RWPE1 (cell line): ENCODE measurements at regions not wholly inside any gene's neighbourhood (a gene's known extent, or its start where the extent isn't known, plus 50 kb on each side); places are given as distances from the start of the nearest gene placed in this dataset.

ENCODE experiments used
- CTCF ChIA-PET: fragments of 350-600 bp; sonication (Branson Sonifier 250); formaldehyde crosslinking; extraction: SDS; loops from one replicate; lab custom pipeline; 2021; lab: Yijun Ruan, JAX
- POLR2A ChIA-PET: fragments of 400-600 bp; formaldehyde crosslinking; extraction: SDS; loops from one replicate; lab custom pipeline; 2020; ENCODE audit warnings: antibody characterized with exemption; ENCODE audit not compliant: low non-redundant PET; lab: Yijun Ruan, JAX
- DNase-seq: peaks from one replicate; pipeline ENCODE4 v3.0.0; 2012; ENCODE audit warnings: low spot score
- H3K27ac ChIP-seq: fragments of 450-650 bp; 2 replicates; pipeline ENCODE4 v1.5.1; 2017
- CTCF ChIP-seq: fragments of 450-650 bp; conservative IDR thresholded peaks from 2 replicates; pipeline ENCODE4 v1.5.1; 2017; ENCODE audit warnings: low read depth, mild to moderate bottlenecking

GRCh38 chr13:104105418-104106355, 1039.5 kb upstream of the SLC10A2 start:
- ChIA-PET POLR2A (no interaction called here), CTCF (interaction anchor here (0.6 to 0.7 kb wide), 3 partner anchors 35 to 219 kb away, joined by 3 read pairs; no protein-coding TSS in a partner anchor)
- no peak for DNase-seq
- no peak for TF ChIP-seq CTCF
- H3K27ac ChIP-seq = no peak overlapping the region

DNA sequence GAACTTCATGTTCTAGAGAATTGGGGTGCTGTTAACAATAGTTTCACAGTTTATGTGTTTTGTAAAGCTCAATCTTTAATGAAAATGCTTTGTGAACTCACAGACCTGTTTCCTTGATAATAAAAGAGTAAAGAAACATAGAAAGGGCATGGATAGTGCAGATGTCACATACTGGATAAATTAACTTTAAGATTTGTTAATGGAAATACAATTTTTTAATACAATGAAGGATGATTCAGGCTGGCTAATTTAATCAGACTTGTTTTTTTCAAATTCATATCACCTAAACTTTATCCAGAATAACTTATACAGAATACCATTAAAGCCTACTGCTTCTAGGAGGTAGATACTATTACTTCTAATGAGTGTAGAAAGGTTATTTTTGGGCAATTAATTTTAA, 1033.5 kb upstream of the SLC10A2 start:
- CTCF ChIA-PET = no interaction called here
- no peak overlapping the region for H3K27ac ChIP-seq
- DNase-seq = no peak
- POLR2A ChIA-PET = no interaction called here
- no peak for TF ChIP-seq CTCF

DNA sequence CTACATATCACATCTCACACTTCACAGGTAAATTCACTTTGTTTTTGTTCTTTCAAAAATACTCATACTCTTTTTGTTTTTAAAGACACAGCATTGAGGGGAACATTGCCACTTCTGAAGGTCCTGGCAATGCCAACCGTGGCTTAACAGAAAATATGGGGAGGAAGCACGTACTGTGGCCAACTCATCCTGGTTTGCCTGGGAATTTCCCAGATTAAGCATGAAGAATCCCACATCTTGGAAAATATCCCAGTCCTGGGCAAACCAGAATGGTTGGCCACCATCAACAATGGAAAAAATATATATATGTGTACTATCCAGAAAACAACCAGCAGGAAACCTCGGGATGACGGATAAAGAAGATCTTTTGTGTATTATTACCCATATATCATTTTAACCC, 1032.2 kb upstream of the SLC10A2 start:
- no peak overlapping the region for H3K27ac ChIP-seq
- no peak for DNase-seq
- ChIA-PET CTCF (no interaction called here), POLR2A (no interaction called here)
- TF ChIP-seq CTCF = no peak

DNA sequence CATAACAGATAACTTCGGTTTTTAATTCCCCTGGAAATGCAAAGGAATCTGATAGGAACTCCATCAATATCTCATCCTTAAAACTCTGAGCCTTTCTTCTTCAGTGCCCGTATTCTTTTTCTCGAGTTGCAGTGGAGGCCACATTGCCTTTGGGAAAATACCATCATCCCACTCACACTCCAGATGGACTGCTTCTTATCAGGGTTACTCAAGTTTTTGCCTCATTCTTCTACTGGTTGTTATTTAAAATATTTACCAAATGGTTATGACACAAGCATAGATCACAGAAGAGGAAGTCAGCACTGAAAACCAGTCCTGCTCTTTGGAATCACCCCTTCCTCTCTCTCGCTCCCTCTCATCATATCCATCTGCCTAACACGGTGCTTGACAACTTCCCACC, 1020.5 kb upstream of the SLC10A2 start:
- ChIA-PET POLR2A (no interaction called here), CTCF (no interaction called here)
- H3K27ac ChIP-seq = no peak overlapping the region
- no peak for TF ChIP-seq CTCF
- DNase-seq = no peak

DNA sequence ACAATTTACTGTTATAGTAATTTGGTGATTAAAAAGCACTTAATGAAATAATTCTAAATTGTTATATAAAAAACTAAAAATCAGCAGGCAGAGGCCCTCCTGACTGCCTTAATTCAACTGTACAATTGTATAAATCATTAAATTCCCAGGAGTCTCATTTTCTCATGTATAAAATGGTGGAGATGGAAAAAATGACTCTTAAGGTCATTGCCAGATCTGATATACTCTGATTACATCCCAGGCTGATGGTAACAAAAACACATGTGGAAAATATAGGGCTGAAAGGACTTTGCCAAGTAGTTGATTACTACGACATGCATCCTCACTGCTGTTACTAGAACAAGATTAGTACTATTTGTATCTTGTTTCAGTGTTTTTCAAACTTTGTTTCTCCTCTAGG, 1020.0 kb upstream of the SLC10A2 start:
- TF ChIP-seq CTCF = no peak
- CTCF ChIA-PET = no interaction called here
- no peak for DNase-seq
- H3K27ac ChIP-seq = no peak overlapping the region
- POLR2A ChIA-PET = no interaction called here

GRCh38 chr13:104085611-104086010, 1019.4 kb upstream of the SLC10A2 start:
- no peak for DNase-seq
- no peak overlapping the region for H3K27ac ChIP-seq
- TF ChIP-seq CTCF = no peak
- POLR2A ChIA-PET = no interaction called here
- CTCF ChIA-PET = no interaction called here
